Heart left ventricle (tissue), 16 donors: ENCODE measurements at regions not wholly inside any gene's neighbourhood (a gene's known extent, or its start where the extent isn't known, plus 50 kb on each side); places are given as distances from the start of the nearest gene placed in this dataset.

Source experiments
- ATAC-seq, 4 donors: fragments of 200-7000 bp; cut with Tn5 transposase; one replicate each; pipeline ENCODE4 v1.9.1; 2020 to 2022; ENCODE audit warnings: moderate library complexity in 4 of 4, mild to moderate bottlenecking in 3 of 4, moderate number of reproducible peaks in 1 of 4
- DNase-seq, 5 donors: peaks; one replicate each; pipeline ENCODE4 v3.0.0-alpha.2; 2020
- H3K27ac ChIP-seq, 12 donors: fragments of 200-600 bp; sonication (generic) in 4 of 12; one replicate each; pipeline versions ENCODE4 v1.5.0 to v1.8.0; 2016 to 2022; ENCODE audit warnings: mild to moderate bottlenecking in 2 of 12
- H3K27me3 ChIP-seq, 9 donors: fragments of 200-600 bp; sonication (generic) in 2 of 9; one replicate each; pipeline versions ENCODE4 v1.5.1 to v1.8.0; 2016 to 2022; ENCODE audit warnings: mild to moderate bottlenecking in 3 of 9
- H3K36me3 ChIP-seq, 9 donors: fragments of 200-600 bp; sonication (generic) in 2 of 9; one replicate each; pipeline versions ENCODE4 v1.5.0 to v1.8.0; 2018 to 2022; ENCODE audit warnings: mild to moderate bottlenecking in 2 of 9
- H3K4me1 ChIP-seq, 12 donors: fragments of 200-600 bp; sonication (generic) in 4 of 12; one replicate each; pipeline versions ENCODE4 v1.5.0 to v1.8.0; 2016 to 2022; ENCODE audit warnings: mild to moderate bottlenecking in 3 of 12
- H3K4me3 ChIP-seq, 12 donors: fragments of 200-600 bp; sonication (generic) in 4 of 12; one replicate each; pipeline versions ENCODE4 v1.5.0 to v1.8.0; 2017 to 2022; ENCODE audit warnings: mild to moderate bottlenecking in 9 of 12, moderate library complexity in 4 of 12
- H3K9me3 ChIP-seq, 12 donors: fragments of 200-600 bp; sonication (generic) in 4 of 12; one replicate each; pipeline versions ENCODE4 v1.5.0 to v1.8.0; 2016 to 2022; ENCODE audit warnings: mild to moderate bottlenecking in 1 of 12
- POLR2A ChIP-seq, 2 donors: fragments of 450-650 bp; IDR thresholded peaks; one replicate each; pipeline ENCODE4 v1.6.1; 2017; ENCODE audit warnings: antibody characterized with exemption in 2 of 2, mild to moderate bottlenecking in 2 of 2, moderate library complexity in 2 of 2
- WGBS, 4 donors: extraction: QIAGEN DNeasy Blood & Tissue Kit in 2 of 4; methylation state at CpG; one replicate each; pipeline versions ENCODE4 v1.1.5 to v1.1.7; 2013 to 2018; 5-methylcytosine and 5-hydroxymethylcytosine counted together
- intact Hi-C, 10 donors: fragments of 100-400 bp; cut with DNase I; formaldehyde crosslinking; loops; one replicate each; pipeline versions ENCODE4 v1.11.1 to v1.14.2; 2022
- TF ChIP-seq, protein P1 (sequence below), 12 donors: fragments of 200-600 bp; sonication (generic) in 4 of 12; IDR thresholded peaks; one replicate each; pipeline versions ENCODE4 v1.5.0 to v1.8.0; 2018 to 2022; ENCODE audit warnings: antibody characterized with exemption in 12 of 12, mild to moderate bottlenecking in 5 of 12
- donor health status: ischemic (EF 13 %, LVEDD 7.1; RV severe dilation, severe dysfunction).
- donor health status: healthy with polysubstance abuse.
- donor health status: DM: no; HTN: yes; CAD: no.
- donor health status: DM: no; HTN: no; CAD: no.
- donor health status: ischemic (EF 25% LVEDD 6.9; RV normal size, moderate dysfunction).
- donor health status: ischemic (EF 25% LVEDD 5.7; RV mildly dilated, moderate dysfunction).
- donor health status: healthy.
- donor health status: DM: yes; HTN: yes; CAD: no.
- donor health status: ischemic (EF 35%, LVEDD 5.7; RV mildly dilated, moderate dysfunction).
- donor health status: nonischemic (EF 11% LVEDD 7.7; RV severe dilation, severe dysfunction).
- donor health status: DM: yes; HTN: yes; CAD: no.
- donor health status: PGD.
- donor health status: ischemic (EF 29% LVEDD 5.4; RV normal size, mild dysfunction).
- donor health status: nonischemic (EF 23%, LVEDD 6.1; RV moderate dilation, normal function).

DNA sequence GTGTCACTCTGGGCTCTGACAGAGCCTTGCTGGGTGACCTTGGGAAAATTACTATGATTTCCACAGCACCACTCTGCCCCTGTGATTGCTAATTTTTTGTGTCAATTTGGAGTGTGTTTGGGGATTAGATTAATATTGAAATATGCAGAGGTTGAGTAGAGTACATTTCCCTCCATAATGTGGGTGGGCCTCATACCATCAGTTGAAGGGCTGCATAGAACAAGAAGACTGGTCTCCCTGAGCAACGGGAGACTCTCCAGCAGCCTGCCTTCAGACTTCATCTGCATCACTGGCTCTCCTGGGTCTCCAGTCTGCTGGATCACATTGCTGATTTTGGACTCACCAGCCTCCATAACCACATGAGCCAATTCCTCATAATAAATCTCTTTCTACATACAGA, 313.7 kb downstream of the TNS1 start:
- no peak for TF ChIP-seq POLR2A (IDR thresholded peaks at IDR 0.05)
- TF ChIP-seq, protein P1, sequence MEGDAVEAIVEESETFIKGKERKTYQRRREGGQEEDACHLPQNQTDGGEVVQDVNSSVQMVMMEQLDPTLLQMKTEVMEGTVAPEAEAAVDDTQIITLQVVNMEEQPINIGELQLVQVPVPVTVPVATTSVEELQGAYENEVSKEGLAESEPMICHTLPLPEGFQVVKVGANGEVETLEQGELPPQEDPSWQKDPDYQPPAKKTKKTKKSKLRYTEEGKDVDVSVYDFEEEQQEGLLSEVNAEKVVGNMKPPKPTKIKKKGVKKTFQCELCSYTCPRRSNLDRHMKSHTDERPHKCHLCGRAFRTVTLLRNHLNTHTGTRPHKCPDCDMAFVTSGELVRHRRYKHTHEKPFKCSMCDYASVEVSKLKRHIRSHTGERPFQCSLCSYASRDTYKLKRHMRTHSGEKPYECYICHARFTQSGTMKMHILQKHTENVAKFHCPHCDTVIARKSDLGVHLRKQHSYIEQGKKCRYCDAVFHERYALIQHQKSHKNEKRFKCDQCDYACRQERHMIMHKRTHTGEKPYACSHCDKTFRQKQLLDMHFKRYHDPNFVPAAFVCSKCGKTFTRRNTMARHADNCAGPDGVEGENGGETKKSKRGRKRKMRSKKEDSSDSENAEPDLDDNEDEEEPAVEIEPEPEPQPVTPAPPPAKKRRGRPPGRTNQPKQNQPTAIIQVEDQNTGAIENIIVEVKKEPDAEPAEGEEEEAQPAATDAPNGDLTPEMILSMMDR (IDR thresholded peaks at IDR 0.05): no peak
- H3K27ac ChIP-seq: no peak overlapping the region
- intact Hi-C loops: no loop called here
- peaks cover 0 to 20% (median 1%) of the 10 kb centered on the region in 12 donors for H3K4me1 ChIP-seq
- ATAC-seq (no peak), DNase-seq (no peak)
- H3K4me3 ChIP-seq: no peak overlapping the region
- H3K27me3 ChIP-seq: no peaks in the 10 kb centered on the region
- H3K36me3 ChIP-seq: no peaks in the 10 kb centered on the region
- 87 to 92% (median 89%) methylated on average over 1 of the region's 1 CpG for WGBS, 4 donors
- H3K9me3 ChIP-seq: no peaks in the 10 kb centered on the region

DNA sequence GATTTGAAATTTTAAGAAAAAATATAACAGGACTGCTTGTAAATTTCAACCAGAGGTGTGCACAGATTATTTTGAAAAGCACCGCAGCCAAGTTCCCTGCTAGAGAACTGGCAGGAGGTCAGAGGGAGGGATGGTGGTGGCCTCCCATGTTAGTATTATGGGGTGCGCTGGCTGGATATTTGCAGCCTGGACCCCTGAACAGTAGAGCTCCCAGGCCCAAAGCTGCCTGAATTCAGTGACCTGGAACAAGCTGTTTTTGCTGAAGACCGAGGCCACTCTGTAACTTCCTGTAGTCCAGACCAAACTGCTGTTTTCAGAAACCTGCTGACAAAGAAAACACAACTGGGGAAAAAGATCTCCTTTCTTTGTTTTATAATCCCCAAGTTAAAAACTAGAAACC, 314.3 kb downstream of the TNS1 start:
- ATAC-seq: no peak
- H3K27ac ChIP-seq: no peak overlapping the region

DNA sequence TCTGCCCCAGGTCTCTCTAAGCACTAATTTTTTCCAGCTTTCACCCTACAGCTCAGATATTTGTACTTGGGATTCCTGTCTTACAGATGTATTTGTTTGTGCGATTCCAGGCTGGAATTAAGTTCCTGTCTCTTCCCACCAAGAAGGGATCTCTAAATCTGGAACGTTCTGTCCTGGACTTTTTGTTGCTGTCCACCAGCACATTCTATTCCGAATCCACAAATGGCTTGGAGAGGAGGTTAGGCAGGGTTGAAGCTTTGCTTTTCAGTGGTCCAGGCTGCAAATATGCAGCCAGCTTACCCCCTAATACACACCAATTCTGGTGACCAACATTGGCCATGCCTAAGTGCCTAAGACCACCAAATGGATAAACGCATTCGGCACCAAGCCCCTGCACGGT, 315.0 kb downstream of the TNS1 start:
- DNase-seq (no peak), ATAC-seq (no peak)
- 89 to 93% (median 92%) methylated on average over 6 of the region's 6 CpGs for WGBS, 4 donors
- Histone ChIP-seq H3K36me3 (no peaks in the 10 kb centered on the region), H3K4me3 (no peak overlapping the region), H3K27me3 (no peaks in the 10 kb centered on the region), H3K27ac (no peak overlapping the region), H3K4me1 (peaks cover 0 to 20% (median 1%) of the 10 kb centered on the region in 12 donors), H3K9me3 (no peaks in the 10 kb centered on the region)
- intact Hi-C loops: no loop called here
- no peak for TF ChIP-seq POLR2A (IDR thresholded peaks at IDR 0.05)
- TF ChIP-seq, protein P1 (IDR thresholded peaks at IDR 0.05): no peak

More for the DNA sequence above, 314.3 kb downstream of the TNS1 start:
- DNase-seq: no peak
- H3K27me3 ChIP-seq: no peaks in the 10 kb centered on the region
- TF ChIP-seq POLR2A (IDR thresholded peaks at IDR 0.05): no peak
- TF ChIP-seq, protein P1 (IDR thresholded peaks at IDR 0.05): no peak
- intact Hi-C loops: no loop called here
- peaks cover 0 to 20% (median 1%) of the 10 kb centered on the region in 12 donors for H3K4me1 ChIP-seq
- H3K4me3 ChIP-seq: no peak overlapping the region
- H3K36me3 ChIP-seq: no peaks in the 10 kb centered on the region
- WGBS, 4 donors: 86 to 92% (median 88%) methylated on average over 3 of the region's 3 CpGs
- H3K9me3 ChIP-seq: no peaks in the 10 kb centered on the region

DNA sequence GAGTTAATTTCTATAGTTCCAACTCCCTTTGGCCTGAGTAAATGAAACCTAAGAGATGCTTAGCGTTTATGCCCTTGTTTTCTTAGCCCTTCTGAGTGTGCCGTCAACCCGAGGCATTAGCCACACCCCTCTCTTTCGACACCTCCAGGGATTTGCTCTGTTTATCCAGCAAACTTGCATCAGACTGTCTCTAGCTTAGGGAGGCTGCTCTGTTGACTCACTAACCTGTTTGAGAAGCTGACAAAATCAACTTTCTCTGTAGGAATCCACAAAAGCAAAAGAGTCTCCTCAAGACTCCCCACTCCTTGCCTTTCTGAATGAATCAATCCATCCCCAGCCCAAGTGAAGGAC, 317.6 kb downstream of the TNS1 start:
- no peak overlapping the region for H3K27ac ChIP-seq
- TF ChIP-seq, protein P1 (IDR thresholded peaks at IDR 0.05): no peak
- TF ChIP-seq POLR2A (IDR thresholded peaks at IDR 0.05): no peak
- WGBS, 4 donors: 44 to 49% (median 45%) methylated on average over 4 of the region's 4 CpGs
- peaks cover 0 to 8% (median 1%) of the 10 kb centered on the region in 12 donors for H3K4me1 ChIP-seq
- no peaks in the 10 kb centered on the region for H3K27me3 ChIP-seq
- DNase-seq: peak in 2 of 5 donors; percentile 60 to 62
- no peaks in the 10 kb centered on the region for H3K36me3 ChIP-seq
- H3K4me3 ChIP-seq: no peak overlapping the region
- intact Hi-C loops: no loop called here
- H3K9me3 ChIP-seq: no peaks in the 10 kb centered on the region
- ATAC-seq: peak in 3 of 4 donors; percentile 66 to 95 (median 89)
